H9 (cell line): ENCODE measurements at regions not wholly inside any gene's neighbourhood (a gene's known extent, or its start where the extent isn't known, plus 50 kb on each side); places are given as distances from the start of the nearest gene placed in this dataset.

ENCODE experiments used
- DNase-seq: peaks from one replicate; pipeline ENCODE4 v3.0.0-alpha.2; 2017
- H2AFZ ChIP-seq: one replicate; pipeline ENCODE4 v1.6.1; 2013; ENCODE audit warnings: mild to moderate bottlenecking, low read length, control low read depth, moderate library complexity
- H2AK5ac ChIP-seq: 2 replicates; pipeline ENCODE4 v1.6.1; 2013; ENCODE audit warnings: low read length, control low read depth, mixed read lengths; ENCODE audit not compliant: insufficient read length
- H2BK120ac ChIP-seq: one replicate; pipeline ENCODE4 v1.6.1; 2013; ENCODE audit warnings: low read depth, mild to moderate bottlenecking, low read length, control low read depth, inconsistent platforms; ENCODE audit not compliant: poor library complexity, severe bottlenecking
- H2BK12ac ChIP-seq: 2 replicates; pipeline ENCODE4 v1.6.1; 2013; ENCODE audit warnings: low read length, control low read depth, mixed read lengths, low read depth; ENCODE audit not compliant: insufficient read length
- H2BK15ac ChIP-seq: 2 replicates; pipeline ENCODE4 v1.6.1; 2013; ENCODE audit warnings: low read depth, low read length, control low read depth
- H2BK20ac ChIP-seq: one replicate; pipeline ENCODE4 v1.6.1; 2013; ENCODE audit warnings: low read depth, mild to moderate bottlenecking, low read length, control low read depth, inconsistent platforms; ENCODE audit not compliant: poor library complexity, severe bottlenecking
- H2BK5ac ChIP-seq: 2 replicates; pipeline ENCODE4 v1.6.1; 2013; ENCODE audit warnings: low read length, control low read depth, mixed read lengths; ENCODE audit not compliant: insufficient read length
- H3K14ac ChIP-seq: 2 replicates; pipeline ENCODE4 v1.6.1; 2013; ENCODE audit warnings: low read length, control low read depth; ENCODE audit not compliant: insufficient read depth
- H3K18ac ChIP-seq: 2 replicates; pipeline ENCODE4 v1.6.1; 2013; ENCODE audit warnings: low read depth, mild to moderate bottlenecking, mixed read lengths, low read length, control low read depth; ENCODE audit not compliant: insufficient read length
- H3K23ac ChIP-seq: 2 replicates; pipeline ENCODE4 v1.6.1; 2013; ENCODE audit warnings: low read length, control low read depth, mixed read lengths, low read depth; ENCODE audit not compliant: insufficient read length
- H3K23me2 ChIP-seq: 2 replicates; pipeline ENCODE4 v1.6.1; 2013; ENCODE audit warnings: low read depth, mild to moderate bottlenecking, mixed read lengths, low read length, control low read depth; ENCODE audit not compliant: insufficient read length, poor library complexity, severe bottlenecking
- H3K27ac ChIP-seq: 2 replicates; pipeline ENCODE4 v1.5.1; 2013; ENCODE audit warnings: low read length, control low read depth, mixed read lengths, low read depth; ENCODE audit not compliant: insufficient read length
- H3K27me3 ChIP-seq: 2 replicates; pipeline ENCODE4 v1.6.1; 2013; ENCODE audit warnings: low read length, control low read depth, inconsistent platforms; ENCODE audit not compliant: insufficient read depth
- H3K4ac ChIP-seq: 2 replicates; pipeline ENCODE4 v1.6.1; 2013; ENCODE audit warnings: low read depth, mild to moderate bottlenecking, control low read depth, inconsistent platforms, low read length, moderate library complexity
- H3K4me1 ChIP-seq: 2 replicates; pipeline ENCODE4 v1.6.1; 2013; ENCODE audit warnings: low read length, control low read depth, inconsistent platforms; ENCODE audit not compliant: insufficient read depth
- H3K4me2 ChIP-seq: 2 replicates; pipeline ENCODE4 v1.6.1; 2013; ENCODE audit warnings: low read length, control low read depth, mixed read lengths; ENCODE audit not compliant: insufficient read length, insufficient read depth
- H3K56ac ChIP-seq: 2 replicates; pipeline ENCODE4 v1.6.1; 2013; ENCODE audit warnings: low read depth, mild to moderate bottlenecking, mixed read lengths, low read length, control low read depth; ENCODE audit not compliant: insufficient read length
- H3K79me1 ChIP-seq: 2 replicates; pipeline ENCODE4 v1.6.1; 2013; ENCODE audit warnings: low read depth, mild to moderate bottlenecking, moderate library complexity, low read length, control low read depth, inconsistent platforms; ENCODE audit not compliant: insufficient read depth, poor library complexity, severe bottlenecking
- H3K79me2 ChIP-seq: 2 replicates; pipeline ENCODE4 v1.6.1; 2013; ENCODE audit warnings: low read length, control low read depth, inconsistent platforms; ENCODE audit not compliant: insufficient read depth
- H3K9ac ChIP-seq: 2 replicates; pipeline ENCODE4 v1.6.1; 2013; ENCODE audit warnings: low read length, control low read depth, mixed read lengths; ENCODE audit not compliant: insufficient read length; ENCODE audit errors: extremely low read depth
- H3K9me3 ChIP-seq: one replicate; pipeline ENCODE4 v1.6.1; 2013; ENCODE audit warnings: low read depth, low read length, inconsistent platforms; ENCODE audit not compliant: control insufficient read depth
- H3T11ph ChIP-seq: one replicate; pipeline ENCODE4 v1.6.1; 2013; ENCODE audit warnings: mild to moderate bottlenecking, low read length, control low read depth, inconsistent platforms
- H4K20me1 ChIP-seq: one replicate; pipeline ENCODE4 v1.6.1; 2013; ENCODE audit not compliant: control insufficient read depth, insufficient read length, insufficient read depth
- H4K5ac ChIP-seq: 2 replicates; pipeline ENCODE4 v1.6.1; 2013; ENCODE audit warnings: low read depth, mild to moderate bottlenecking, mixed read lengths, low read length, control low read depth; ENCODE audit not compliant: insufficient read length
- H4K8ac ChIP-seq: replicated peaks from 2 replicates; pipeline ENCODE4 v1.6.1; 2013; ENCODE audit warnings: low read length, control low read depth, mixed read lengths, low read depth; ENCODE audit not compliant: insufficient read length
- H4K91ac ChIP-seq: 2 replicates; pipeline ENCODE4 v1.6.1; 2013; ENCODE audit warnings: low read depth, mild to moderate bottlenecking, moderate library complexity, mixed read lengths, low read length, control low read depth; ENCODE audit not compliant: insufficient read length
- H3K27ac Mint-ChIP-seq, 3 experiments: 2 replicates in 2 of 3; 3 replicates in 1 of 3; pipeline ENCODE4 v1.8.0; 2020 to 2021; ENCODE audit warnings: mixed read lengths in 3 of 3, mild to moderate bottlenecking in 1 of 3, moderate library complexity in 1 of 3
- H3K27me3 Mint-ChIP-seq: 2 replicates; pipeline ENCODE4 v1.8.0; 2021; ENCODE audit warnings: low read depth, mild to moderate bottlenecking, moderate library complexity, mixed read lengths
- H3K36me3 Mint-ChIP-seq, 3 experiments: 2 replicates in 2 of 3; 3 replicates in 1 of 3; pipeline ENCODE4 v1.8.0; 2020 to 2021; ENCODE audit warnings: low read depth in 3 of 3, mixed read lengths in 3 of 3; ENCODE audit not compliant: insufficient read depth in 1 of 3
- H3K4me1 Mint-ChIP-seq, 2 experiments: 2 replicates each; pipeline ENCODE4 v1.8.0; 2020; ENCODE audit warnings: mixed read lengths in 2 of 2
- H3K4me3 Mint-ChIP-seq, 2 experiments: 2 replicates in 1 of 2; 3 replicates in 1 of 2; pipeline ENCODE4 v1.8.0; 2020 to 2021; ENCODE audit warnings: mild to moderate bottlenecking in 2 of 2, mixed read lengths in 2 of 2, moderate library complexity in 1 of 2
- H3K9me3 Mint-ChIP-seq, 2 experiments: 2 replicates in 1 of 2; 3 replicates in 1 of 2; pipeline ENCODE4 v1.8.0; 2020; ENCODE audit warnings: mild to moderate bottlenecking in 2 of 2, mixed read lengths in 2 of 2, moderate library complexity in 1 of 2
- TF ChIP-seq, protein P1 (sequence below): fragments of 200-600 bp; sonication (generic); conservative IDR thresholded peaks from 3 replicates; pipeline ENCODE4 v1.8.0; 2021; ENCODE audit warnings: antibody characterized with exemption, mild to moderate bottlenecking

- H3K79me2 ChIP-seq, result no peaks in the 10 kb centered on the region
- no peaks in the 10 kb centered on the region for H3K9me3 ChIP-seq
- no peak overlapping the region for H3T11ph ChIP-seq
- H2AK5ac ChIP-seq, result no peak overlapping the region
- H3K27me3 ChIP-seq, result no peaks in the 10 kb centered on the region
- H2AFZ ChIP-seq, result no peak overlapping the region
- H3K23ac ChIP-seq, result no peak overlapping the region
- H4K5ac ChIP-seq, result no peak overlapping the region
- no peak overlapping the region for H4K8ac ChIP-seq
- no peak overlapping the region for H3K27ac ChIP-seq
- H3K14ac ChIP-seq, result no peak overlapping the region
- H3K79me1 ChIP-seq, result no peaks in the 10 kb centered on the region
- H2BK120ac ChIP-seq, result no peak overlapping the region
- no peaks in the 10 kb centered on the region for H3K23me2 ChIP-seq
- no peaks in the 10 kb centered on the region for H3K27me3 Mint-ChIP-seq
- no peak overlapping the region for H3K56ac ChIP-seq
- H3K4me3 Mint-ChIP-seq, result no peak overlapping the region
- H3K18ac ChIP-seq, result no peak overlapping the region
- H2BK20ac ChIP-seq, result no peak overlapping the region
- no peak overlapping the region for H3K9ac ChIP-seq
- no peak overlapping the region for H3K4ac ChIP-seq
- no peaks in the 10 kb centered on the region for H3K4me1 Mint-ChIP-seq
- DNase-seq, result no peak
- no peak overlapping the region for H3K27ac Mint-ChIP-seq
- TF ChIP-seq, protein P1, sequence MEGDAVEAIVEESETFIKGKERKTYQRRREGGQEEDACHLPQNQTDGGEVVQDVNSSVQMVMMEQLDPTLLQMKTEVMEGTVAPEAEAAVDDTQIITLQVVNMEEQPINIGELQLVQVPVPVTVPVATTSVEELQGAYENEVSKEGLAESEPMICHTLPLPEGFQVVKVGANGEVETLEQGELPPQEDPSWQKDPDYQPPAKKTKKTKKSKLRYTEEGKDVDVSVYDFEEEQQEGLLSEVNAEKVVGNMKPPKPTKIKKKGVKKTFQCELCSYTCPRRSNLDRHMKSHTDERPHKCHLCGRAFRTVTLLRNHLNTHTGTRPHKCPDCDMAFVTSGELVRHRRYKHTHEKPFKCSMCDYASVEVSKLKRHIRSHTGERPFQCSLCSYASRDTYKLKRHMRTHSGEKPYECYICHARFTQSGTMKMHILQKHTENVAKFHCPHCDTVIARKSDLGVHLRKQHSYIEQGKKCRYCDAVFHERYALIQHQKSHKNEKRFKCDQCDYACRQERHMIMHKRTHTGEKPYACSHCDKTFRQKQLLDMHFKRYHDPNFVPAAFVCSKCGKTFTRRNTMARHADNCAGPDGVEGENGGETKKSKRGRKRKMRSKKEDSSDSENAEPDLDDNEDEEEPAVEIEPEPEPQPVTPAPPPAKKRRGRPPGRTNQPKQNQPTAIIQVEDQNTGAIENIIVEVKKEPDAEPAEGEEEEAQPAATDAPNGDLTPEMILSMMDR, result no peak
- no peaks in the 10 kb centered on the region for H3K4me1 ChIP-seq
- no peak overlapping the region for H3K4me2 ChIP-seq
- H2BK15ac ChIP-seq, result no peak overlapping the region
- H3K36me3 Mint-ChIP-seq, result peaks cover 8 to 20% (median 14%) of the 10 kb centered on the region in 3 experiments
- no peak overlapping the region for H2BK5ac ChIP-seq
- H4K20me1 ChIP-seq, result no peaks in the 10 kb centered on the region
- H4K91ac ChIP-seq, result no peak overlapping the region
- peaks cover 9 to 13% of the 10 kb centered on the region in 2 experiments; a peak in 4 of 5 replicates for H3K9me3 Mint-ChIP-seq
- no peak overlapping the region for H2BK12ac ChIP-seq
Observed at GRCh38 chr2:199144546-199144945, 313.2 kb downstream of the SATB2 start.
